HG03558 (cell line): ENCODE measurements at regions not wholly inside any gene's neighbourhood (a gene's known extent, or its start where the extent isn't known, plus 50 kb on each side); places are given as distances from the start of the nearest gene placed in this dataset.

Source experiments
- ATAC-seq: cut with Tn5 transposase; IDR thresholded peaks from one replicate; pipeline ENCODE4 v1.9.1; 2021; ENCODE audit warnings: moderate number of reproducible peaks; ENCODE audit not compliant: unreplicated experiment; ENCODE audit errors: extremely low read depth

- ATAC-seq: no peak
Observed at GRCh38 chr1:58032611-58033073, 513.9 kb downstream of the OMA1 start.

DNA sequence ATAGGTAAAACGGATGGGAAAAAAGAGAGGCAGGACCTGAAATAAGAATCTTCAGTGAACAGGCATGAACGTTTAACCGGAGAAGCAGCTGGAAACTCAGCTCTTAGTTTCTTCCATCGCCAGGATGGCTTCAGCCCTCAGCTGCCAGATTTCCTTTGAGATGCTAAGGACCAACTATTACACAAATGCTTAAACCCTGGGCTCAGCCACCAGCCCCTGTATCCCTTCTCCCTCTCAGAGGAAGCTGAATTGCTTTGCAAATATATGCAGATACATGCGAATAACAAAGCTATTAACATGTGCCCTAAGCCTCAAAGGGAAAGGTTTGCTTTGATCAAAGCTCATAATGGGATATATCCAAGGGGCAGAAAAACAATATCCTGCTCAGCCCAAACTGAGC, 515.1 kb downstream of the OMA1 start:
- no peak for ATAC-seq

DNA sequence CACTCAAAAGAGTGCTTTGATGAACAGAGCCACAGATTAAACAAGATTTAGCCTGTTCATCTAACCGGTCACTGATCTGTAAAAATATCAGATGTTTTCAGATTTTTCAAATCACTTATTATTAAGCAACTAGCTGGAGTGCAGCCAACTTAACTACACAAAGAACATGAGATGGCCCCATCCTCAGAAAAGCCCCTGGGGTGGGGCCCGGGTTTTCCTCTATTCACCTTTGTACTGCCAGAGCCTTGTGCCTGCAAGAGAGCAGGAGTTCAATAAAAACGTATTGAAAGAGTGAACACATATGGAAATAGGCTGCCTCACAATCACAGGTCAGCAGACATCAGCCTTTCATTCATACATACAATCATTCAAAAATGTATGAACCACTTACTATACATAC, 516.1 kb downstream of the OMA1 start:
- ATAC-seq: no peak

DNA sequence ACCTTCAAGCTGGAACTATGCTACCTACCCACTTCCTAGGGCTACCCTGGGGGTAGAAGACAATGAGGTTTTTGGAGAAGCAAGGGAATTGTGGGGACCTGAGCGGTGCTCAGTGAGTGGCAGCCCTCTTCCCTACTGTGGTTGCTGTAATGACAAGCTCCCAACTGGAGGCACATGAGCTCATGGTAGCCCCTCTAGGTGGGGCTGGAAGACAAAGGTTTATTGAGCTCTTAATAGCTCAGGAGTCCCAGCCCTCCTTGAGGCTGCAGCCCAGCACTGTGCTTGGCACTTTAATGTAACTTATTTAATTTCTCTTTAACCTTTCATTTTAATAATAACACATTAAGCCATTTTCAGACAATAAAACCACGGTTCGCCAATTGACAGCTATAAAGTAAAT, 528.9 kb downstream of the OMA1 start:
- no peak for ATAC-seq

- no peak for ATAC-seq
Observed at GRCh38 chr1:58013237-58013636, 533.3 kb downstream of the OMA1 start.

- ATAC-seq: no peak
Observed at GRCh38 chr1:58011978-58012377, 534.5 kb downstream of the OMA1 start.

- no peak for ATAC-seq
Observed at GRCh38 chr1:58006421-58007046, 540.0 kb downstream of the OMA1 start.

DNA sequence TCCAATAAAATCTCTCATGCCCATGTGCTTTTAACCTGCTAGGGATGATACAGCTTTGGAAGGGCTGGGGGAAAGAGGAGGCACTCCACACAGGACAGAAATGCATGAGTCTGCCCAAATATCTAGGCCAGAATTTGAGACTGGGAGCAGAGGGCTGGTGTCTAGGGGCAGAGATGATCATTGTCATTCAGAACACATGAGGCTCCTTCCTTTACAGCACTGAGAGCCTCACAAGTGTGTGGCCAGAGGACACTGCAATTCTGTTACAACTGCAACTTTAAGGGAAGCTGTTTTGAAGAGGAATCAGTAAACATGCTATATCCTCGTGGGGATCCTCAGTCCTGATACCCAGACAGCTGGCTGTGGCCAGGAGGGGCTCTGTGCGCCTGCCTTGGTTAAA, 541.3 kb downstream of the OMA1 start:
- no peak for ATAC-seq

- ATAC-seq: no peak
Observed at GRCh38 chr1:58003988-58004387, 542.5 kb downstream of the OMA1 start.

GRCh38 chr1:58003059-58003458, 543.5 kb downstream of the OMA1 start:
- no peak for ATAC-seq

GRCh38 chr1:58000821-58001220, 545.7 kb downstream of the OMA1 start:
- no peak for ATAC-seq

GRCh38 chr1:58000116-58000515, 546.4 kb downstream of the OMA1 start:
- ATAC-seq: no peak

DNA sequence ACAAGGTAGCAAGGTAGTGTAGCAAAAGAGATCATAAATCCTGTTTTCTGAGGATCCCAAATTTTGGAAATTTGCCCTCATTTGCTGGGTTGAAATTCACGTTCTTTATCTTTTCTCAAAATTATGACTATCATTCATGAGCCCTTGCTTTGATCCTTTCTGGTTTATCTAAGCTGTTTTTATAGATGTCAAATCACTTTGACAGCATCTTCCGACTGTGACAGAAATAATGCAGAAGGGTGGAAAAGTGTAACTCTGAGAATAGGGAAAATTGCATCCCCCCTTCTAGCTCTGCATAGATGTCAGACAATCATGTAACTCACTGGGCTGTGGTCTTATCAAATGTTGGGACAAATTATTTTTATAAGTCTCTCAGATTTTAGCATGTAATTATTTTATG, 550.1 kb downstream of the OMA1 start:
- no peak for ATAC-seq

- no peak for ATAC-seq
Observed at GRCh38 chr1:57991289-57991688, 555.2 kb downstream of the OMA1 start.

DNA sequence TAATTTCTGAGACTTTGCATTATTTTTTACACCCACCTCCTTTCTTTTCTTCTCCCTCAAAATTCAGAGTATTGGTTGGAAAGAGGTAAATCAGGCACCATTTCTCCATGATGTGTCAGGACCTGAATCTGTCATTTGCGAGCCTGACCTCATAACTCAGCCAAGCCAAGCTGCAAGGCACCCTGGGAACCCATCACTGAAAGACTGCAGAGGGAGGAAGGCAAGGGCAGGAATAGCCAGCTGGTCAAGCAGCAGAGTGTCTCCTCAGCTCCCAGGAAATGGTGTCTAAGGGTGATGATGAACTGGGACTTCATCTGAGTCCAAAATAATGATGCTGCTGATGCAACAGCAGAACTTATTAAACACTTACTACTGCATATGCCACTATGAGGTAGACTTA, 556.6 kb downstream of the OMA1 start:
- no peak for ATAC-seq

DNA sequence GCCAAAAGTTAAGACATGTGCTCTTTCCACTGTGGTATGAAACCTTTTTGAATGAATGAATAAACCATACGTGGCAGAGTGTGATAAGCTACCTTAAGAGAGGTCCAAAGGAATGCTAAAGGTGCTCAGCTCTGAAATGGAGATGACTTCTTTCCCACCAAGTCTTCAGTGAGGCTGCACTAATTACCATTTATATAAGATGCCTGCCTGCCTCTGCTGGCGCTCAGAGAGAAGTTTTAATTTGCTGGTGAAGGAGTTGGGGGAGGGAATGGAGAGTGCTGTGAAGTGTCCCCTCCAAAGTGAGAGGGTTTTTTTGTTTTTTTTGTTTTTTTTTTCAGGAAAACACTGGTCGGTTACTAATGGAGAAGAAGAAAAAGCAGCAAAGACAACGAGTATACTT, 559.0 kb downstream of the OMA1 start:
- no peak for ATAC-seq

DNA sequence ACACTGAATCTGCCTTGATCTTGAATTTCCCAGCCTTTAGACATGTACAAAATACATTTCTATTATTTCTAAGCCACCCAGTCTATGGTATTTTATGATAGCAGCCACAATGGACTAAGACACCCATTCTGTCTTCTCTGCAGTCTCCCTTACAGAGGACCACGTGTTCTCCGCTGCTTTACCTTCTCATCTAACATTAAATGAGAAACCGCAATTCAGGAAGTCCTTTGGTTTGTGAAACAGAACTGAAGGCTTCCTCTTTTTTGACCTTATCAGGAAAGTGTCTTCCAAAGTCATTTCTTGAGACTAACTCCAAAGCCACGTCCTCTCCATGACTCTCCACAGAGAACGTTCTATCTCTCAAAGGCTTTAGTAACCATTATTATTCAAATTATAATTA, 560.1 kb downstream of the OMA1 start:
- no peak for ATAC-seq

GRCh38 chr1:57984277-57984676, 560.4 kb upstream of the DAB1 start:
- no peak for ATAC-seq

DNA sequence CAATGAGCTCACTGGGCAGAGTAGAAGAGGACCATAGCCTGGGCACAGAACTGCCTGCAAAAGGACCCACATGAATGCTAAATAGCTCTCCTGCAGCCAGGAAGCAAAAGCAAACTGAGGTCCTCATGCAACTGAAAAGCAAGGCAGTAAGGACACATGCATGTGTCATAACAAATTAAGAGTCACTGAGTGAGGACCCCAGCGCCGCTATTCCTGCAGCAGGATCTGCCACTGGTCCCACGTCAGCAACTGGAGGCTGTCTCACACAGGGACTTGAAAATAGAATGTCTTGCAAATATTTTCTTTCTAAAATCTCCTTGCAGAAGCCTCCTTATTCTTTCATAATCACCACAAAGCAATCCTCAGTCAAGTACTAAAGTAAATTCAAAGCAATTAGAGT, 559.6 kb upstream of the DAB1 start:
- no peak for ATAC-seq

DNA sequence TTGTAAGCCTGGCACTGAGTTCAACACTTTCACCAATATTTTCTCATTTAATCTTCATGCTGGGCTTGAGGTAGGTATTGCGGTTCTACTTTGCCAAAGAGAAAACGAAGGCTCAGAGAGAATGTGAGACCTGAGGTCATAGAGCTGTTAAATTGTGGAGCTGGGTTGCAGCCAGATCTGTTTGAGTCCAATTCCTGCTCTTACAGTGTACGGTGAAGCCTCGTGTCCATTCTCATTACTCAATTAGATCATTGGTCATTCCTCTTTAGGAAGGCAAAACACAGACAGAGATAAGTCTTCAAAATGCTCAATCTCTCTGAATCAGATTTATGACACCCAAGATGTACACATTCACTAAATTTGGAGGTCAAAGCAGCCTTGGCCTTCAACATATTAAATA, 559.0 kb upstream of the DAB1 start:
- no peak for ATAC-seq

- no peak for ATAC-seq
Observed at GRCh38 chr1:57976216-57976615, 552.4 kb upstream of the DAB1 start.

- ATAC-seq: no peak
Observed at GRCh38 chr1:57968321-57968720, 544.5 kb upstream of the DAB1 start.
